GM12878 (cell line): ENCODE measurements at regions not wholly inside any gene's neighbourhood (a gene's known extent, or its start where the extent isn't known, plus 50 kb on each side); places are given as distances from the start of the nearest gene placed in this dataset.

Experiments
- ATAC-seq: fragments of 200-7000 bp; cut with Tn5 transposase; 3 replicates; pipeline ENCODE4 v1.9.1; 2020; ENCODE audit warnings: mild to moderate bottlenecking, moderate library complexity
- BruUV-seq: library from RNA; stranded (reverse); fragments of 400-500 nt; replicated peaks from 2 replicates; lab custom pipeline; 2021; lab: Mats Ljungman, UMichigan
- CTCF ChIA-PET: fragments of 300-600 bp; sonication (Branson Sonifier 250); formaldehyde crosslinking; extraction: SDS; loops from one replicate; lab custom pipeline; 2021; ENCODE audit warnings: inconsistent platforms; lab: Yijun Ruan, JAX
- POLR2A ChIA-PET: fragments of 350-600 bp; formaldehyde crosslinking; extraction: SDS; loops from one replicate; lab custom pipeline; 2021; ENCODE audit warnings: inconsistent platforms; lab: Charles Lee
- RAD21 ChIA-PET: fragments of 300-600 bp; sonication (Branson Sonifier 250); formaldehyde crosslinking; loops from one replicate; lab custom pipeline; 2023; ENCODE audit warnings: antibody characterized with exemption; ENCODE audit not compliant: unreplicated experiment; lab: Charles Lee
- SMC1A ChIA-PET: fragments of 300-600 bp; sonication (Branson Sonifier 250); formaldehyde crosslinking; loops from one replicate; lab custom pipeline; 2023; ENCODE audit not compliant: unreplicated experiment, uncharacterized antibody; lab: Charles Lee
- DNase-seq: peaks from one replicate; pipeline ENCODE4 v3.0.0-alpha.2; 2011; ENCODE audit warnings: low read depth, low spot score
- FAIRE-seq: peaks from 3 replicates; lab custom pipeline; 2011; peaks lifted over from hg19 to GRCh38; lab: Jason Lieb, UNC
- H2AFZ ChIP-seq: 2 replicates; pipeline ENCODE4 v1.6.0; 2011; ENCODE audit warnings: low read depth, low read length, control low read depth; ENCODE audit not compliant: control insufficient read depth
- H3K27ac ChIP-seq: 2 replicates; pipeline ENCODE4 v1.5.1; 2011; ENCODE audit warnings: control low read depth; ENCODE audit not compliant: control insufficient read depth, insufficient read depth
- H3K27me3 ChIP-seq, 2 experiments: replicated peaks in 1 of 2; 2 replicates each; pipeline versions ENCODE4 v1.6.0 to v1.6.1; 2011; ENCODE audit warnings: low read length in 1 of 2; ENCODE audit not compliant: control insufficient read depth in 2 of 2, insufficient read depth in 2 of 2
- H3K36me3 ChIP-seq, 2 experiments: 2 replicates each; pipeline ENCODE4 v1.5.1; 2011; ENCODE audit warnings: low read length in 1 of 2; ENCODE audit not compliant: control insufficient read depth in 2 of 2, insufficient read depth in 2 of 2
- H3K4me1 ChIP-seq: 2 replicates; pipeline ENCODE4 v1.6.1; 2011; ENCODE audit warnings: mild to moderate bottlenecking, low read length, moderate library complexity, mixed read lengths; ENCODE audit not compliant: control insufficient read depth, insufficient read depth
- H3K4me2 ChIP-seq: 2 replicates; pipeline ENCODE4 v1.6.0; 2011; ENCODE audit warnings: control low read depth; ENCODE audit not compliant: control insufficient read depth, insufficient read depth
- H3K4me3 ChIP-seq: fragments of 200-600 bp; sonication (generic); 2 replicates; pipeline ENCODE4 v1.5.1; 2016
- H3K79me2 ChIP-seq: 2 replicates; pipeline ENCODE4 v1.6.0; 2011; ENCODE audit warnings: low read length; ENCODE audit not compliant: control insufficient read depth, insufficient read depth
- H3K9ac ChIP-seq: 2 replicates; pipeline ENCODE4 v1.8.0; 2011; ENCODE audit warnings: low read length, control low read depth, mixed read lengths; ENCODE audit not compliant: control insufficient read depth, insufficient read depth
- H3K9me3 ChIP-seq: replicated peaks from 3 replicates; pipeline ENCODE4 v1.5.1; 2011; ENCODE audit warnings: mild to moderate bottlenecking, low read length; ENCODE audit not compliant: control insufficient read depth, insufficient read depth
- H4K20me1 ChIP-seq: 2 replicates; pipeline ENCODE4 v1.6.0; 2011; ENCODE audit not compliant: control insufficient read depth, insufficient read depth
- JUNB ChIP-seq: IDR thresholded peaks from 2 replicates; pipeline ENCODE4 v1.6.1; 2016; ENCODE audit warnings: antibody characterized with exemption, mild to moderate bottlenecking
- KLF5 ChIP-seq: fragments of 450-650 bp; IDR thresholded peaks from 2 replicates; pipeline ENCODE4 v1.6.1; 2014; ENCODE audit warnings: mild to moderate bottlenecking; ENCODE audit not compliant: partially characterized antibody
- MEF2A ChIP-seq: IDR thresholded peaks from 2 replicates; pipeline ENCODE4 v1.6.1; 2011; ENCODE audit warnings: low read depth, mild to moderate bottlenecking, low read length, moderate library complexity; ENCODE audit not compliant: insufficient read depth
- NFXL1 ChIP-seq: fragments of 450-650 bp; IDR thresholded peaks from 2 replicates; pipeline ENCODE4 v1.6.1; 2017; ENCODE audit warnings: antibody characterized with exemption, mild to moderate bottlenecking, borderline replicate concordance
- NR2C1 ChIP-seq: fragments of 450-650 bp; IDR thresholded peaks from 2 replicates; pipeline ENCODE4 v1.6.1; 2017; ENCODE audit warnings: antibody characterized with exemption, mild to moderate bottlenecking, moderate library complexity
- SREBF2 ChIP-seq: IDR thresholded peaks from 2 replicates; pipeline ENCODE4 v1.6.1; 2012; ENCODE audit warnings: mild to moderate bottlenecking, low read length
- TAF1 ChIP-seq: IDR thresholded peaks from 2 replicates; pipeline ENCODE4 v1.6.1; 2011; ENCODE audit warnings: mild to moderate bottlenecking, low read depth, low read length, borderline replicate concordance
- ZNF217 ChIP-seq: fragments of 450-650 bp; IDR thresholded peaks from 2 replicates; pipeline ENCODE4 v1.6.1; 2017; ENCODE audit warnings: antibody characterized with exemption, mild to moderate bottlenecking
- ZNF24 ChIP-seq: fragments of 450-650 bp; IDR thresholded peaks from 2 replicates; pipeline ENCODE4 v1.6.1; 2017; ENCODE audit warnings: antibody characterized with exemption, mild to moderate bottlenecking
- WGBS: methylation state at CpG from one replicate; pipeline ENCODE4 v1.1.6; 2016; ENCODE audit warnings: low lambda C conversion rate; ENCODE audit not compliant: insufficient replicate concordance, insufficient coverage; ENCODE audit errors: missing lambda C conversion rate; 5-methylcytosine and 5-hydroxymethylcytosine counted together
- in situ Hi-C: fragments of 300-500 bp; cut with MboI; formaldehyde crosslinking; loops from 9 replicates; pipeline ENCODE4 v1.14.3; 2018; ENCODE audit warnings: mixed read lengths
- intact Hi-C: fragments of 100-400 bp; cut with micrococcal nuclease; formaldehyde crosslinking; loops from one replicate; pipeline ENCODE4 v1.14.2; 2022; ENCODE audit not compliant: unreplicated experiment
- TF ChIP-seq, protein P1 (sequence below): fragments of 450-650 bp; IDR thresholded peaks from 2 replicates; pipeline ENCODE4 v1.6.1; 2017; ENCODE audit warnings: mild to moderate bottlenecking
- TF ChIP-seq, protein P2 (sequence below): fragments of 450-650 bp; IDR thresholded peaks from 2 replicates; pipeline ENCODE4 v1.6.1; 2016; ENCODE audit warnings: mild to moderate bottlenecking, moderate library complexity, borderline replicate concordance
- TF ChIP-seq, protein P3 (sequence below): IDR thresholded peaks from 2 replicates; pipeline ENCODE4 v1.6.1; 2011; ENCODE audit warnings: low read depth, mild to moderate bottlenecking, low read length, moderate library complexity, borderline replicate concordance; ENCODE audit errors: extremely low read depth
- TF ChIP-seq, protein P4 (sequence below): IDR thresholded peaks from 2 replicates; pipeline ENCODE4 v1.6.1; 2011; ENCODE audit warnings: low read depth, low read length, improper control_type of control experiment, borderline replicate concordance
- TF ChIP-seq, protein P5 (sequence below): fragments of 450-650 bp; IDR thresholded peaks from 2 replicates; pipeline ENCODE4 v1.6.1; 2017; ENCODE audit warnings: mild to moderate bottlenecking, low read depth, inconsistent platforms; ENCODE audit not compliant: poor library complexity, severe bottlenecking

DNA sequence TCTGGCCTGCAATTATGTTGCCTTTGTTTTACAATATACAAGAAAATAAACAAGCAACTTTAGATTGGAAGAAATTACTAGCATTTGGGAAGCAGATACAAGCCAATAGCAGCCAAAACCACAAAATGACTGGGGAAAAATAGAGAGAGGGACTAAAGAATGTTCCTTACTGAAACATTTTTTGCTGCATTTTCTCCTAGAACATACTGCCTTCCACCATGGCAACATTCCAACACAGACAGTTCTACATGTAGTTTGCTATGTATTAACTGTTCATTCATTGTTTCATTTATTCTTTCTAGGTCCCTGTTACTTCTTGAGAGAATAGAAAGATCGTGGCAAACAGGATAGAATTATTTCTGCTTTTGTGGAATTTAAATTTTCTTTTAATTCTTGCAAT lies 530.2 kb downstream of the RPS29 start:
- ATAC-seq (no peak), DNase-seq (no peak), FAIRE-seq (no peak)
- H3K27me3 ChIP-seq, result no peaks in the 10 kb centered on the region
- ChIA-PET RAD21 (no interaction called here), POLR2A (no interaction called here), CTCF (no interaction called here), SMC1A (no interaction called here)
- no peaks in the 10 kb centered on the region for H3K79me2 ChIP-seq
- H2AFZ ChIP-seq, result no peak overlapping the region
- H3K4me3 ChIP-seq, result no peak overlapping the region
- no peaks in the 10 kb centered on the region for H4K20me1 ChIP-seq
- no TSS peak for BruUV-seq
- no peak overlapping the region for H3K4me2 ChIP-seq
- no peak overlapping the region for H3K27ac ChIP-seq
- in situ Hi-C loops (no loop called here), intact Hi-C loops (no loop called here)
- no peaks in the 10 kb centered on the region for H3K36me3 ChIP-seq
- no peaks in the 10 kb centered on the region for H3K4me1 ChIP-seq
- H3K9ac ChIP-seq, result no peak overlapping the region
- WGBS, result 0% methylated on average over 1 of the region's 1 CpG
- H3K9me3 ChIP-seq, result no peaks in the 10 kb centered on the region
- TF ChIP-seq, protein P1, sequence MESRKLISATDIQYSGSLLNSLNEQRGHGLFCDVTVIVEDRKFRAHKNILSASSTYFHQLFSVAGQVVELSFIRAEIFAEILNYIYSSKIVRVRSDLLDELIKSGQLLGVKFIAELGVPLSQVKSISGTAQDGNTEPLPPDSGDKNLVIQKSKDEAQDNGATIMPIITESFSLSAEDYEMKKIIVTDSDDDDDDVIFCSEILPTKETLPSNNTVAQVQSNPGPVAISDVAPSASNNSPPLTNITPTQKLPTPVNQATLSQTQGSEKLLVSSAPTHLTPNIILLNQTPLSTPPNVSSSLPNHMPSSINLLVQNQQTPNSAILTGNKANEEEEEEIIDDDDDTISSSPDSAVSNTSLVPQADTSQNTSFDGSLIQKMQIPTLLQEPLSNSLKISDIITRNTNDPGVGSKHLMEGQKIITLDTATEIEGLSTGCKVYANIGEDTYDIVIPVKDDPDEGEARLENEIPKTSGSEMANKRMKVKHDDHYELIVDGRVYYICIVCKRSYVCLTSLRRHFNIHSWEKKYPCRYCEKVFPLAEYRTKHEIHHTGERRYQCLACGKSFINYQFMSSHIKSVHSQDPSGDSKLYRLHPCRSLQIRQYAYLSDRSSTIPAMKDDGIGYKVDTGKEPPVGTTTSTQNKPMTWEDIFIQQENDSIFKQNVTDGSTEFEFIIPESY, result no peak
- no peak for TF ChIP-seq KLF5
- TF ChIP-seq ZNF217, result no peak
- TF ChIP-seq, protein P2, sequence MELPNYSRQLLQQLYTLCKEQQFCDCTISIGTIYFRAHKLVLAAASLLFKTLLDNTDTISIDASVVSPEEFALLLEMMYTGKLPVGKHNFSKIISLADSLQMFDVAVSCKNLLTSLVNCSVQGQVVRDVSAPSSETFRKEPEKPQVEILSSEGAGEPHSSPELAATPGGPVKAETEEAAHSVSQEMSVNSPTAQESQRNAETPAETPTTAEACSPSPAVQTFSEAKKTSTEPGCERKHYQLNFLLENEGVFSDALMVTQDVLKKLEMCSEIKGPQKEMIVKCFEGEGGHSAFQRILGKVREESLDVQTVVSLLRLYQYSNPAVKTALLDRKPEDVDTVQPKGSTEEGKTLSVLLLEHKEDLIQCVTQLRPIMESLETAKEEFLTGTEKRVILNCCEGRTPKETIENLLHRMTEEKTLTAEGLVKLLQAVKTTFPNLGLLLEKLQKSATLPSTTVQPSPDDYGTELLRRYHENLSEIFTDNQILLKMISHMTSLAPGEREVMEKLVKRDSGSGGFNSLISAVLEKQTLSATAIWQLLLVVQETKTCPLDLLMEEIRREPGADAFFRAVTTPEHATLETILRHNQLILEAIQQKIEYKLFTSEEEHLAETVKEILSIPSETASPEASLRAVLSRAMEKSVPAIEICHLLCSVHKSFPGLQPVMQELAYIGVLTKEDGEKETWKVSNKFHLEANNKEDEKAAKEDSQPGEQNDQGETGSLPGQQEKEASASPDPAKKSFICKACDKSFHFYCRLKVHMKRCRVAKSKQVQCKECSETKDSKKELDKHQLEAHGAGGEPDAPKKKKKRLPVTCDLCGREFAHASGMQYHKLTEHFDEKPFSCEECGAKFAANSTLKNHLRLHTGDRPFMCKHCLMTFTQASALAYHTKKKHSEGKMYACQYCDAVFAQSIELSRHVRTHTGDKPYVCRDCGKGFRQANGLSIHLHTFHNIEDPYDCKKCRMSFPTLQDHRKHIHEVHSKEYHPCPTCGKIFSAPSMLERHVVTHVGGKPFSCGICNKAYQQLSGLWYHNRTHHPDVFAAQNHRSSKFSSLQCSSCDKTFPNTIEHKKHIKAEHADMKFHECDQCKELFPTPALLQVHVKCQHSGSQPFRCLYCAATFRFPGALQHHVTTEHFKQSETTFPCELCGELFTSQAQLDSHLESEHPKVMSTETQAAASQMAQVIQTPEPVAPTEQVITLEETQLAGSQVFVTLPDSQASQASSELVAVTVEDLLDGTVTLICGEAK, result no peak
- no peak for TF ChIP-seq MEF2A
- TF ChIP-seq NFXL1, result no peak
- no peak for TF ChIP-seq JUNB
- TF ChIP-seq NR2C1, result no peak
- no peak for TF ChIP-seq ZNF24
- TF ChIP-seq, protein P3, sequence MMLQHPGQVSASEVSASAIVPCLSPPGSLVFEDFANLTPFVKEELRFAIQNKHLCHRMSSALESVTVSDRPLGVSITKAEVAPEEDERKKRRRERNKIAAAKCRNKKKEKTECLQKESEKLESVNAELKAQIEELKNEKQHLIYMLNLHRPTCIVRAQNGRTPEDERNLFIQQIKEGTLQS, result no peak
- no peak for TF ChIP-seq TAF1
- TF ChIP-seq, protein P4, sequence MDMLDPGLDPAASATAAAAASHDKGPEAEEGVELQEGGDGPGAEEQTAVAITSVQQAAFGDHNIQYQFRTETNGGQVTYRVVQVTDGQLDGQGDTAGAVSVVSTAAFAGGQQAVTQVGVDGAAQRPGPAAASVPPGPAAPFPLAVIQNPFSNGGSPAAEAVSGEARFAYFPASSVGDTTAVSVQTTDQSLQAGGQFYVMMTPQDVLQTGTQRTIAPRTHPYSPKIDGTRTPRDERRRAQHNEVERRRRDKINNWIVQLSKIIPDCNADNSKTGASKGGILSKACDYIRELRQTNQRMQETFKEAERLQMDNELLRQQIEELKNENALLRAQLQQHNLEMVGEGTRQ, result no peak
- no peak for TF ChIP-seq SREBF2
- TF ChIP-seq, protein P5, sequence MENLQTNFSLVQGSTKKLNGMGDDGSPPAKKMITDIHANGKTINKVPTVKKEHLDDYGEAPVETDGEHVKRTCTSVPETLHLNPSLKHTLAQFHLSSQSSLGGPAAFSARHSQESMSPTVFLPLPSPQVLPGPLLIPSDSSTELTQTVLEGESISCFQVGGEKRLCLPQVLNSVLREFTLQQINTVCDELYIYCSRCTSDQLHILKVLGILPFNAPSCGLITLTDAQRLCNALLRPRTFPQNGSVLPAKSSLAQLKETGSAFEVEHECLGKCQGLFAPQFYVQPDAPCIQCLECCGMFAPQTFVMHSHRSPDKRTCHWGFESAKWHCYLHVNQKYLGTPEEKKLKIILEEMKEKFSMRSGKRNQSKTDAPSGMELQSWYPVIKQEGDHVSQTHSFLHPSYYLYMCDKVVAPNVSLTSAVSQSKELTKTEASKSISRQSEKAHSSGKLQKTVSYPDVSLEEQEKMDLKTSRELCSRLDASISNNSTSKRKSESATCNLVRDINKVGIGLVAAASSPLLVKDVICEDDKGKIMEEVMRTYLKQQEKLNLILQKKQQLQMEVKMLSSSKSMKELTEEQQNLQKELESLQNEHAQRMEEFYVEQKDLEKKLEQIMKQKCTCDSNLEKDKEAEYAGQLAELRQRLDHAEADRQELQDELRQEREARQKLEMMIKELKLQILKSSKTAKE, result no peak
